Stimulated activated CD8-positive, alpha-beta memory T cell treated with anti-CD3 and anti-CD28 coated beads, Interleukin-7, amount 100 ng/mL, for 48 hours (primary cell): ENCODE measurements at regions not wholly inside any gene's neighbourhood (a gene's known extent, or its start where the extent isn't known, plus 50 kb on each side); places are given as distances from the start of the nearest gene placed in this dataset.
"Not testable (repeated sequence)": the region's sequence is repeated elsewhere in the genome, so short reads cannot be mapped to it uniquely, and the experiment has no call there.

ENCODE experiments used
- DNase-seq, 2 donors: peaks; one replicate each; pipeline ENCODE4 v3.0.0-alpha.2; 2020; ENCODE audit warnings: low read depth in 1 of 2; ENCODE audit errors: extremely low read depth in 1 of 2

GRCh38 chr5:89697581-89697980 is 712.0 kb downstream of the CETN3 start:
- no peak for DNase-seq

DNA sequence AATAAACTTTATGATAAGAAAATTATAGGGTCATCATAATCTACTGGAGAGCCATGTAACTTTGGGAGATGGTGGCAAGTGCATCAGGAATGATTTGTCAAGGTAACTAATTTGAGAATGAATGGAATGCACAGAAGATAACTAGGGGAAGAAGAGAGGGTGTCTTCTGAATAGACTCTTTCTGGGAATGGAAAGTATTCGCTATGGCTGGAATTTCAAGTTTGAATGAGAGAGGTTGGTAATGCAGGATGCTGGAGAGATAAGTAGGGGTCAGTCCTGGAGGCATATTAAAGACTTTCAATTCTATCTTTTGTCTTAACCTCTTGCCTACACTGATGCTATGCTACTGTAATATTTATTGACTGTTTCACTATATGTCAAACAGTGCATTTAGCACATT is 714.2 kb downstream of the CETN3 start:
- no peak for DNase-seq

DNA sequence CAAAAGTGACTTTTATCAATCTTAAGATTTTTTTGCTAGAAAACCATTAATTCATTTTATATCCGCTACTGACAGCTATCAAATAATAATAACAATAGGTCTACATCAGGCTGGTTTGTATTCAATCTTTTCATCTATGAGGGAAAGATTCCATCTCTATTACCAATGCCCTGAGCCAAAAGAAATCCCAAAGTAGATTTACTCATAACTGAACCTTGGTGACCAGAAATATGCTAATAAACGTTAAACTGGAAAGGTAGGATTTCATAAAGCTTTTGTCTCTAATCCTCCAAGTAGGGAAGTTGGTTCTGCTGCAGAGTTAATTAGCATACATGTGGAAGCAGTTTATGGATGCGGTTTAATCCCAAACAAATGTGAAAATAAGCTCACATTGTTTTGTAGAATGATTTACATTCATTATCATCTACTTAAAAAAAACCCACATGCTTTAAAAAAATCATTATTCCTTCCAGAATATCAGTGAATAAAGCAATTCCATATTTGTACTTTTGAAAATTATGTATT is 715.5 kb downstream of the CETN3 start:
- no peak for DNase-seq

GRCh38 chr5:89690331-89690730 is 719.2 kb downstream of the CETN3 start:
- no peak for DNase-seq

- DNase-seq = no peak
Observed at GRCh38 chr5:89686081-89686765, 723.3 kb downstream of the CETN3 start.

- DNase-seq = no peak
Observed at GRCh38 chr5:89676634-89677033, 732.9 kb downstream of the CETN3 start.

DNA sequence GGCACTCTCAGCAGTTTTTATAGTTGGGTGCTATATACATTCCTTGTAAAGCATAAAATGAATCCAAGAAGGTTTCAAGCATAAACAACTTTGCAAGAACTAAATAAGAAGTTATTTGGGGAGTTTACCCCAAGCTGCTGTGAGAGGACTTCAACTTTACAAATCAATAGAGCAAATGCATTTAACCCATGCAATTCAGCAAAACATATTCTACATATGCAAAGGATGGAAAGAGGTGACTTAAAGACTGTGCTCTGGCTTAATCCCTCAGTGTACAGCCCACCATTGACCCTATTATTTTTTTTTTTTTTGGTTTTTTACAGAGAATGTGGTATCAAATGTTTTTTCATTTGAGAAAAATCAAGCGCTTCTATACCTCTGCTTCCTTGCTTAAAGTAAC is 736.5 kb downstream of the CETN3 start:
- no peak for DNase-seq

GRCh38 chr5:89668821-89669220 is 740.7 kb downstream of the CETN3 start:
- no peak for DNase-seq

- DNase-seq = no peak
Observed at GRCh38 chr5:89662499-89662898, 747.1 kb downstream of the CETN3 start.

DNA sequence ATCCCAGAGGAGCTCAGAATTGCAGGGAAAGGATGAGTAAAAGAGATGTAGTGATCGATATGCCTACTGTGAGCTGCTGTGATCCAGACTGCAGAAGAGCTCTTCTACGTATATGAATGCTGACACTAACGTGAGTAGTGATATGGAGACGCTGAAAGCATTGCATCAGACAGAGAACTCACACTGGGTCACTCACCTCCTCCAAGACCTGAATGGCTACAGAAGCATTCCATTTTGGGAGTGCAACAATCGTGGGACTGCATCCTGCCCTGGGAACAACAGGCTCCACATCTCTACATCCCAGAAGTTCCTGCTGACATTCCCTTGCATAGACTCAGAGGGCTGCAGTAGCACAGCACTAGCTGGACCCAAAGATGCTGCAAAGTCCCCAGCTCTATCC is 755.9 kb upstream of the MEF2C start:
- DNase-seq = no peak

GRCh38 chr5:89634176-89634575 is 751.2 kb upstream of the MEF2C start:
- DNase-seq = not testable (repeated sequence)

DNA sequence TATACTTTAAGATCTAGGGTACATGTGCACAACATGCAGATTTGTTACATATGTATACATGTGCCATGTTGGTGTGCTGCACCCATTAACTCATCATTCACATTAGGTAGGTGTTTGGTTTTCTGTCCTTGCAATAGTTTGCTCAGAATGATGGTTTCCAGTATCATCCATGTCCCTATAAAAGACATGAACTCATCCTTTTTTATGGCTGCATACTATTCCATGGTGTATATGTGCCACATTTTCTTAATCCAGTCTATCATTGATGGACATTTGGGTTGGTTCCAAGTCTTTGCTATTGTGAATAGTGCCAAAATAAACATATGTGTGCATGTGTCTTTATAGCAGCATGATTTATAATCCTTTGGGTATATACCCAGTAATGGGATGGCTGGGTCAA is 747.1 kb upstream of the MEF2C start:
- DNase-seq = not testable (repeated sequence)

- no peak for DNase-seq
Observed at GRCh38 chr5:89628876-89629635, 746.1 kb upstream of the MEF2C start.

DNA sequence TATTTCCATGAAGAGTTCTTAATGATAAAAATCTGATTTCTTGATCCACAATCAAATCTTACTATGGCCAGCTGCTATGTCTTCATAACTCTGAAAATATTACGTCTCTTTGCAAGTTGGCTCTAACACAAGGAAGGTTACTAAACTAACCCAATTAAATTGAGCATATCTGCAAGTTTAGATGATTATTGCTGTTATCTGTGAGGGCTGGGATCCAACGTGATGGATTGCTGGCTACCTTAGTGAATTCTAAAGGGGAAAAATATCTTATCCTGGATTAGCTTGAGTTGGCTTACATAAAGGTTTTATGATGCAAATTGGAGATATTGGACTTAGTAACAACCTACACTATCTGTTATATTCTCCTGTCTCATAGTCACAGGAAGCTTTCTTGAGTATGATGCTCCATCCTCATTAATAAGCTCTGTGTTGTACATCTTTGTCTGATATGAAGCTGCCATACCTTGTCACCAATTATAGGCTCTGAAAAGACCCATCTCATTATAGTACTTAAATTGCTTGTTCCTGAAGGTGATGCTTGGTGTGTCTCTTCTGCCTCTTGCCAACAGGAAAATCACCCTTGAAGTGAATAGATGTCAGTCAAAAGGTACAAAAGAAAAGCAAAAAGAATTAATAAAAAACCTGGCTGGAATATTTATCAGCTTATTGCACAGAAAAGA is 733.0 kb upstream of the MEF2C start:
- DNase-seq = no peak

- no peak for DNase-seq
Observed at GRCh38 chr5:89613222-89613956, 730.4 kb upstream of the MEF2C start.

DNA sequence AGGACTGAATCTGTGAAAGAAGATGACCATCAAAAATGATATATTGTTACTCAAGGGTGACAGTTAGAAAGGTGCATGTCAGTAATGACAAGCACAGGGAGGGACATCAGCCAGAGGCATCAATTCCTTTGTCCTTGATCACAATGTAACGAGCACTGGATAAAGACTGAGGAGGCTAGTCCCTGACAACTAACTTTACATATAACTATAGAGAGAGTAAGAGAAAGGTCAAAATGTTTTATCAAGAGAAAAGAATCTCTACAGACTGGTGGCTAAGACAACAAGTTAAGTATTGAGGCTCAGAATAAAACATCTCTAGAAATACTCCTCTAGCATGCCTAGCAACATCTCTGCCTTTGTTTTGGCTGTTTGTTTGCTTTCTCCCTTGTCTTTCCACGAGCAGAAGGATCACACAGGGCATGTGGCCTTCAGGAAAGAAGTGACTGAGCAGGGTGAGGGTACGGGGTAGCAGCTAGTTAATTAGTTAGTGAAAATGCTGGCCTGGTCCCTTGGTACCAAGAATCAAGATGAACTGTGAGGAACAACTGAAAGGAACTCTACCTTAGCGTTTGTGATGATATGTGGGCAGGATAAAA is 724.1 kb upstream of the MEF2C start:
- no peak for DNase-seq

GRCh38 chr5:89604342-89604741 is 721.4 kb upstream of the MEF2C start:
- DNase-seq = no peak

- DNase-seq = no peak
Observed at GRCh38 chr5:89601880-89602279, 718.9 kb upstream of the MEF2C start.

GRCh38 chr5:89597878-89598277 is 714.9 kb upstream of the MEF2C start:
- no peak for DNase-seq

GRCh38 chr5:89596821-89597220 is 713.8 kb upstream of the MEF2C start:
- no peak for DNase-seq

- DNase-seq = no peak
Observed at GRCh38 chr5:89595056-89595455, 712.1 kb upstream of the MEF2C start.
